GM18951 (cell line): ENCODE measurements at regions not wholly inside any gene's neighbourhood (a gene's known extent, or its start where the extent isn't known, plus 50 kb on each side); places are given as distances from the start of the nearest gene placed in this dataset.

Experiments used
- POLR2A ChIP-seq: IDR thresholded peaks from 4 replicates; pipeline ENCODE4 v1.6.1; 2011; ENCODE audit warnings: mild to moderate bottlenecking; ENCODE audit not compliant: insufficient read length, insufficient read depth; ENCODE audit errors: extremely low read depth
- in situ Hi-C: fragments of 300-500 bp; cut with MboI; formaldehyde crosslinking; loops from one replicate; pipeline ENCODE4 v1.12.0; 2022; ENCODE audit warnings: low sequenced_read_pairs, mixed read lengths, inconsistent platforms; ENCODE audit not compliant: unreplicated experiment

GRCh38 chr4:170162416-170162815 lies 72.7 kb upstream of the AADAT start:
- in situ Hi-C loops: no loop called here
- TF ChIP-seq POLR2A: no peak

DNA sequence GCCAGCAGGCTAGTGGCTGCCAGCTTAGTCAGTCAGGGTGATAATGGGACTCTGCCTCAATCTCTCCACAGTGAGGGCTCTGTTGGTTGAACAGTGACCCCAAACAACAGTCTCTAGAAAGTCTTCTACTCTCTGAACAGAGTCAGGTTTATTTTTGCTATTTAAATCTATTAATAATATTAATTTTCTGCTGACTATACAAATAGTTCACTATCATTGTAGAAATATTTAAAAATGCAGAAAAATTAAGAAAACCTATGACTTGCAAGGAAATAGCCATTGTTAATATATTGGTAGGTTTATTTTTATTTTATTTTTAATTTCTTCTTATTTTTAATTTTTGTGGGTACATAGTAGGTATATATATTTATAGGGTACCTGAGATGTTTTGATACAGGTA lies 67.9 kb upstream of the AADAT start:
- in situ Hi-C loops: no loop called here
- TF ChIP-seq POLR2A: no peak

GRCh38 chr4:170145120-170145519 lies 55.4 kb upstream of the AADAT start:
- in situ Hi-C loops: loop anchor here (25.0 kb wide), 1 partner anchor 717 kb away; no protein-coding TSS in a partner anchor
- TF ChIP-seq POLR2A: no peak

DNA sequence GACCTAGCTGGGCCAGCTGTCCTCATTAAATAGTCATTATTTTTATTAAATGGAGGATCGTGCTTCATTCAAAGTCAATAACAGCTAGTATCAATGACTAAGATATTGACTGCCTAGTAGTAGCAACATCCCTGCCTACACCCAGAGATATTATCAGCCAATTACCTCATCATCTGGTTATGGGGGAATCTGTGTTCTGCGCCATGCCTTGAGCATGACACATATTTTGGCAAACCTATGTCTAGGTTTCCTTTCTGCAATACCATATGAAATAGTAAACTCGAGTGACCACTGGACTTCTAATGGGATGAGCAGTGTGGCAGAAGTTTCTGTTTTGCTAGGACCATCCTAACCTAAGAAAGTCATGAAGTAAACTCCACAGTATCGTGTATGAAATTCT lies 50.0 kb upstream of the AADAT start:
- TF ChIP-seq POLR2A: no peak
- in situ Hi-C loops: loop anchor here (25.0 kb wide), 1 partner anchor 723 kb away; no protein-coding TSS in a partner anchor
